ENCODE measurements at regions not wholly inside any gene's neighbourhood (a gene's known extent, or its start where the extent isn't known, plus 50 kb on each side); places are given as distances from the start of the nearest gene placed in this dataset.

GRCh38 chrX:40444133-40444532 lies 136.6 kb upstream of the ATP6AP2 start:
- H3K4me1 ChIP-seq (replicated peaks in 1 of 2), result no peaks in the 10 kb centered on the region
- H3K27me3 ChIP-seq, result peaks cover 19% of the 10 kb centered on the region
- intact Hi-C loops (cut with DNase I), result no loop called here
- no peak overlapping the region for H3K4me3 ChIP-seq
- H3K27ac ChIP-seq, result no peak overlapping the region
- TF ChIP-seq POLR2A (IDR thresholded peaks at IDR 0.05) (no peak), CTCF (IDR thresholded peaks at IDR 0.05) (no peak)
- 72 to 83% (median 80%) methylated on average over 1 to 2 of the region's 2 CpGs for WGBS, 4 donors
- H3K36me3 ChIP-seq (replicated peaks in 1 of 2), result no peaks in the 10 kb centered on the region
- DNase-seq, result no peak
- H3K9me3 ChIP-seq (replicated peaks in 1 of 3), result no peaks in the 10 kb centered on the region

- Histone ChIP-seq H3K36me3 (replicated peaks in 1 of 2) (no peaks in the 10 kb centered on the region), H3K27me3 (peaks cover 8% of the 10 kb centered on the region), H3K4me1 (replicated peaks in 1 of 2) (no peaks in the 10 kb centered on the region), H3K4me3 (no peak overlapping the region), H3K9me3 (replicated peaks in 1 of 3) (no peaks in the 10 kb centered on the region), H3K27ac (no peak overlapping the region)
- no peak for TF ChIP-seq POLR2A (IDR thresholded peaks at IDR 0.05)
- no peak for TF ChIP-seq CTCF (IDR thresholded peaks at IDR 0.05)
- peak in 1 of 7 donors; percentile 14 for DNase-seq
- intact Hi-C loops (cut with DNase I), result no loop called here
- 61 to 69% (median 63%) methylated on average over 2 to 3 of the region's 3 CpGs for WGBS, 4 donors
Observed at GRCh38 chrX:40440866-40441265, 139.9 kb upstream of the ATP6AP2 start.

GRCh38 chrX:40439625-40440532 lies 140.9 kb upstream of the ATP6AP2 start:
- intact Hi-C loops (cut with DNase I), result no loop called here
- TF ChIP-seq CTCF (IDR thresholded peaks at IDR 0.05), result no peak
- no peak for TF ChIP-seq POLR2A (IDR thresholded peaks at IDR 0.05)
- H3K4me3 ChIP-seq, result no peak overlapping the region
- 74 to 87% (median 84%) methylated on average over 6 to 9 of the region's 9 CpGs for WGBS, 4 donors
- no peak for DNase-seq
- no peaks in the 10 kb centered on the region for H3K36me3 ChIP-seq (replicated peaks in 1 of 2)
- H3K27ac ChIP-seq, result no peak overlapping the region
- no peaks in the 10 kb centered on the region for H3K9me3 ChIP-seq (replicated peaks in 1 of 3)
- peaks cover 0 to 7% of the 10 kb centered on the region in 2 donors for H3K4me1 ChIP-seq (replicated peaks in 1 of 2)
- peaks cover 6% of the 10 kb centered on the region for H3K27me3 ChIP-seq

- Histone ChIP-seq H3K27me3 (peaks cover 3% of the 10 kb centered on the region), H3K9me3 (replicated peaks in 1 of 3) (no peaks in the 10 kb centered on the region), H3K36me3 (replicated peaks in 1 of 2) (no peaks in the 10 kb centered on the region), H3K27ac (no peak overlapping the region), H3K4me3 (no peak overlapping the region), H3K4me1 (replicated peaks in 1 of 2) (peaks cover 0 to 7% of the 10 kb centered on the region in 2 donors)
- 79 to 93% (median 89%) methylated on average over 4 of the region's 4 CpGs for WGBS, 4 donors
- TF ChIP-seq CTCF (IDR thresholded peaks at IDR 0.05) (no peak), POLR2A (IDR thresholded peaks at IDR 0.05) (no peak)
- intact Hi-C loops (cut with DNase I), result no loop called here
- DNase-seq, result no peak
Observed at GRCh38 chrX:40437348-40437747, 143.4 kb upstream of the ATP6AP2 start.

Measured in adrenal gland (tissue), 9 donors.